ENCODE measurements at regions not wholly inside any gene's neighbourhood (a gene's known extent, or its start where the extent isn't known, plus 50 kb on each side); places are given as distances from the start of the nearest gene placed in this dataset.

DNA sequence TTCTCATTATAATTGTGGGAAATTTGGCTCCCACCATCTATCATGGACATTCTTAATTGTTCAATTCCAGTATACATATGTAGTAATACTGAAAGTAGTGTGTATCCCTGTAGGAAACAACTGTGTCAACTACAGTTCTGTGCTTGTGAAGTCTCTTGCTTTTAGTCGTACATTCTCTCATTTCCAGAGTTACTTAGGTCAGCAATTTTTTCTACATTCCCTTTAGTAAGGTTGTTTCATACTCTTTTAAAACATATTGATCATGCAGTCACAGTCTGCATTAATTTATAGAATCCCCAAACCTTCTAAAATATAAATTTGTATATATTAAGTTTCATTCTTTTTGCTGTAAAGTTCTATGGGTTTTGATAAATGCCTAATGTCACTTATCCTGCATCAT is 289.2 kb upstream of the PCDH10 start:
- TF ChIP-seq EZH2 (IDR thresholded peaks at IDR 0.05) (no peak), FOXP2 (optimal IDR thresholded peaks at IDR 0.05; ENCODE audit: control extremely low read depth, extremely low read length, insufficient read depth) (no peak), POLR2AphosphoS5 (IDR thresholded peaks at IDR 0.05; ENCODE audit: borderline replicate concordance, low read depth, low read length) (no peak)
